ENCODE measurements at regions not wholly inside any gene's neighbourhood (a gene's known extent, or its start where the extent isn't known, plus 50 kb on each side); places are given as distances from the start of the nearest gene placed in this dataset.

DNA sequence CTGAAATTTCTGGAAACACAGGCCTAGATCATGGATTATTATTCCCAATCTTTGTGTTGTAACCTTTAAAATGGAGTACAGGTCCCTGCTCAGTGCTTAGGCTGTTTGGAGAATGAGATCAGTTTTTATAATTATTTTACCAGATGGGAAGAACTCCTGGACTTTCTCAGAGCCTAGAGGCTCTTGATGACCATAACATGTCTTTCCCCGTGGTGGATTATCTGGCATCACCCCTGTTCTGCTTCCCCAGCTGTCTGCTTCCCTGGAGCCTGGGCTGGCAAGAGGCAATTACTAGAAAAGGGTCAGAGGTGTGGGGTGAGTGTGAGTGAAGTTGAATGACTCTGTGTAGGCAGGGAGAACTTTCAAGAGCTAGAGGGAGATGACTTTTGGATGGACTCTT is 143.0 kb downstream of the CARTPT start:
- TF ChIP-seq, protein P1, sequence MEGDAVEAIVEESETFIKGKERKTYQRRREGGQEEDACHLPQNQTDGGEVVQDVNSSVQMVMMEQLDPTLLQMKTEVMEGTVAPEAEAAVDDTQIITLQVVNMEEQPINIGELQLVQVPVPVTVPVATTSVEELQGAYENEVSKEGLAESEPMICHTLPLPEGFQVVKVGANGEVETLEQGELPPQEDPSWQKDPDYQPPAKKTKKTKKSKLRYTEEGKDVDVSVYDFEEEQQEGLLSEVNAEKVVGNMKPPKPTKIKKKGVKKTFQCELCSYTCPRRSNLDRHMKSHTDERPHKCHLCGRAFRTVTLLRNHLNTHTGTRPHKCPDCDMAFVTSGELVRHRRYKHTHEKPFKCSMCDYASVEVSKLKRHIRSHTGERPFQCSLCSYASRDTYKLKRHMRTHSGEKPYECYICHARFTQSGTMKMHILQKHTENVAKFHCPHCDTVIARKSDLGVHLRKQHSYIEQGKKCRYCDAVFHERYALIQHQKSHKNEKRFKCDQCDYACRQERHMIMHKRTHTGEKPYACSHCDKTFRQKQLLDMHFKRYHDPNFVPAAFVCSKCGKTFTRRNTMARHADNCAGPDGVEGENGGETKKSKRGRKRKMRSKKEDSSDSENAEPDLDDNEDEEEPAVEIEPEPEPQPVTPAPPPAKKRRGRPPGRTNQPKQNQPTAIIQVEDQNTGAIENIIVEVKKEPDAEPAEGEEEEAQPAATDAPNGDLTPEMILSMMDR (IDR thresholded peaks at IDR 0.05) = no peak
- TF ChIP-seq POLR2A (IDR thresholded peaks at IDR 0.05) (no peak), POLR2AphosphoS5 (IDR thresholded peaks at IDR 0.05) (no peak)
